Panc1 (cell line): ENCODE measurements at regions not wholly inside any gene's neighbourhood (a gene's known extent, or its start where the extent isn't known, plus 50 kb on each side); places are given as distances from the start of the nearest gene placed in this dataset.
"Not testable (repeated sequence)": the region's sequence is repeated elsewhere in the genome, so short reads cannot be mapped to it uniquely, and the experiment has no call there.

Source experiments
- ATAC-seq: fragments of 200-7000 bp; cut with Tn5 transposase; 2 replicates; pipeline ENCODE4 v1.9.1; 2020; ENCODE audit warnings: mild to moderate bottlenecking, moderate library complexity
- BruUV-seq: library from RNA; stranded (reverse); fragments of 400-500 nt; replicated peaks from 2 replicates; lab custom pipeline; 2021; lab: Mats Ljungman, UMichigan
- CTCF ChIA-PET: fragments of 300-600 bp; sonication (Branson Sonifier 250); formaldehyde crosslinking; loops from one replicate; lab custom pipeline; 2022; ENCODE audit warnings: antibody characterized with exemption; lab: Charles Lee
- POLR2A ChIA-PET: fragments of 300-600 bp; sonication (Branson Sonifier 250); formaldehyde crosslinking; loops from one replicate; lab custom pipeline; 2022; ENCODE audit warnings: antibody characterized with exemption; lab: Charles Lee
- DNase-seq: peaks from one replicate; pipeline ENCODE4 v3.0.0-alpha.2; 2010; ENCODE audit warnings: low read depth, low spot score
- H3K27ac ChIP-seq: 2 replicates; pipeline ENCODE4 v1.5.1; 2011; ENCODE audit warnings: mild to moderate bottlenecking, low read length, inconsistent platforms
- H3K27me3 ChIP-seq: fragments of 200-500 bp; sonication (Bioruptor generic); 2 replicates; pipeline ENCODE4 v1.6.0; 2014; ENCODE audit warnings: low read length, inconsistent platforms; ENCODE audit not compliant: control insufficient read depth, insufficient read depth
- H3K36me3 ChIP-seq: fragments of 200-500 bp; sonication (Bioruptor generic); 2 replicates; pipeline ENCODE4 v1.5.1; 2014; ENCODE audit warnings: inconsistent platforms, mild to moderate bottlenecking, low read length, moderate library complexity; ENCODE audit not compliant: control insufficient read depth, insufficient read depth
- H3K4me1 ChIP-seq: 2 replicates; pipeline ENCODE4 v1.5.1; 2011; ENCODE audit warnings: inconsistent platforms, mild to moderate bottlenecking, low read length, moderate library complexity; ENCODE audit not compliant: control insufficient read depth, insufficient read depth
- H3K4me3 ChIP-seq, 2 experiments: 2 replicates each; pipeline ENCODE4 v1.5.1; 2011 to 2012; ENCODE audit warnings: low read depth in 2 of 2, low read length in 2 of 2, mild to moderate bottlenecking in 2 of 2, inconsistent platforms in 1 of 2, moderate library complexity in 1 of 2
- H3K9me3 ChIP-seq: fragments of 200-500 bp; sonication (Bioruptor generic); 2 replicates; pipeline ENCODE4 v1.5.1; 2014; ENCODE audit warnings: low read depth, mild to moderate bottlenecking, inconsistent platforms, low read length, moderate library complexity; ENCODE audit not compliant: control insufficient read depth, insufficient read depth
- POLR2AphosphoS5 ChIP-seq: IDR thresholded peaks from 2 replicates; pipeline ENCODE4 v1.6.1; 2012; ENCODE audit warnings: mild to moderate bottlenecking, low read depth, low read length, moderate library complexity
- SIN3A ChIP-seq: IDR thresholded peaks from 2 replicates; pipeline ENCODE4 v1.6.1; 2012; ENCODE audit warnings: low read depth, mild to moderate bottlenecking, low read length, moderate library complexity, borderline replicate concordance; ENCODE audit not compliant: insufficient read depth
- TCF7L2 ChIP-seq: IDR thresholded peaks from 2 replicates; pipeline ENCODE4 v1.6.1; 2011; ENCODE audit warnings: mild to moderate bottlenecking, low read depth, low read length, inconsistent platforms
- in situ Hi-C: cut with HindIII; loops from 2 replicates; pipeline ENCODE4 v1.10.0; 2016; ENCODE audit warnings: low sequenced_read_pairs, low pct_unique_long_range_greater_than_20kb
- intact Hi-C: fragments of 100-400 bp; cut with micrococcal nuclease; formaldehyde crosslinking; loops from one replicate; pipeline ENCODE4 v1.10.0; 2022; ENCODE audit not compliant: unreplicated experiment
- TF ChIP-seq, protein P1 (sequence below): fragments of 450-650 bp; IDR thresholded peaks from 2 replicates; pipeline ENCODE4 v1.5.1; 2017; ENCODE audit warnings: mild to moderate bottlenecking
- TF ChIP-seq, protein P2 (sequence below), 2 experiments: IDR thresholded peaks; 2 replicates each; pipeline ENCODE4 v1.6.1; 2011 to 2012; ENCODE audit warnings: low read depth in 2 of 2, control low read depth in 1 of 2, low read length in 1 of 2, mild to moderate bottlenecking in 1 of 2, moderate library complexity in 1 of 2; ENCODE audit not compliant: insufficient read depth in 1 of 2

GRCh38 chr10:6795541-6795940 is 215.5 kb upstream of the PRKCQ start:
- ChIA-PET CTCF (no interaction called here), POLR2A (no interaction called here)
- Histone ChIP-seq H3K27ac (no peak overlapping the region), H3K9me3 (no peaks in the 10 kb centered on the region), H3K27me3 (no peaks in the 10 kb centered on the region), H3K36me3 (no peaks in the 10 kb centered on the region), H3K4me1 (no peaks in the 10 kb centered on the region), H3K4me3 (no peak overlapping the region)
- BruUV-seq, result no TSS peak
- in situ Hi-C loops (no loop called here), intact Hi-C loops (no loop called here)
- ATAC-seq (no peak), DNase-seq (no peak)
- no peak for TF ChIP-seq SIN3A

GRCh38 chr10:6794841-6795240 is 214.8 kb upstream of the PRKCQ start:
- DNase-seq, result not testable (repeated sequence)

GRCh38 chr10:6794441-6794840 is 214.4 kb upstream of the PRKCQ start:
- intact Hi-C loops, result no loop called here
- CTCF ChIA-PET, result no interaction called here
- in situ Hi-C loops, result no loop called here
- no peak for ATAC-seq
- no peaks in the 10 kb centered on the region for H3K36me3 ChIP-seq
- H3K4me3 ChIP-seq, result no peak overlapping the region
- no peaks in the 10 kb centered on the region for H3K9me3 ChIP-seq
- no peak overlapping the region for H3K27ac ChIP-seq
- TF ChIP-seq, protein P1, sequence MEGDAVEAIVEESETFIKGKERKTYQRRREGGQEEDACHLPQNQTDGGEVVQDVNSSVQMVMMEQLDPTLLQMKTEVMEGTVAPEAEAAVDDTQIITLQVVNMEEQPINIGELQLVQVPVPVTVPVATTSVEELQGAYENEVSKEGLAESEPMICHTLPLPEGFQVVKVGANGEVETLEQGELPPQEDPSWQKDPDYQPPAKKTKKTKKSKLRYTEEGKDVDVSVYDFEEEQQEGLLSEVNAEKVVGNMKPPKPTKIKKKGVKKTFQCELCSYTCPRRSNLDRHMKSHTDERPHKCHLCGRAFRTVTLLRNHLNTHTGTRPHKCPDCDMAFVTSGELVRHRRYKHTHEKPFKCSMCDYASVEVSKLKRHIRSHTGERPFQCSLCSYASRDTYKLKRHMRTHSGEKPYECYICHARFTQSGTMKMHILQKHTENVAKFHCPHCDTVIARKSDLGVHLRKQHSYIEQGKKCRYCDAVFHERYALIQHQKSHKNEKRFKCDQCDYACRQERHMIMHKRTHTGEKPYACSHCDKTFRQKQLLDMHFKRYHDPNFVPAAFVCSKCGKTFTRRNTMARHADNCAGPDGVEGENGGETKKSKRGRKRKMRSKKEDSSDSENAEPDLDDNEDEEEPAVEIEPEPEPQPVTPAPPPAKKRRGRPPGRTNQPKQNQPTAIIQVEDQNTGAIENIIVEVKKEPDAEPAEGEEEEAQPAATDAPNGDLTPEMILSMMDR, result no peak
- TF ChIP-seq, protein P2, sequence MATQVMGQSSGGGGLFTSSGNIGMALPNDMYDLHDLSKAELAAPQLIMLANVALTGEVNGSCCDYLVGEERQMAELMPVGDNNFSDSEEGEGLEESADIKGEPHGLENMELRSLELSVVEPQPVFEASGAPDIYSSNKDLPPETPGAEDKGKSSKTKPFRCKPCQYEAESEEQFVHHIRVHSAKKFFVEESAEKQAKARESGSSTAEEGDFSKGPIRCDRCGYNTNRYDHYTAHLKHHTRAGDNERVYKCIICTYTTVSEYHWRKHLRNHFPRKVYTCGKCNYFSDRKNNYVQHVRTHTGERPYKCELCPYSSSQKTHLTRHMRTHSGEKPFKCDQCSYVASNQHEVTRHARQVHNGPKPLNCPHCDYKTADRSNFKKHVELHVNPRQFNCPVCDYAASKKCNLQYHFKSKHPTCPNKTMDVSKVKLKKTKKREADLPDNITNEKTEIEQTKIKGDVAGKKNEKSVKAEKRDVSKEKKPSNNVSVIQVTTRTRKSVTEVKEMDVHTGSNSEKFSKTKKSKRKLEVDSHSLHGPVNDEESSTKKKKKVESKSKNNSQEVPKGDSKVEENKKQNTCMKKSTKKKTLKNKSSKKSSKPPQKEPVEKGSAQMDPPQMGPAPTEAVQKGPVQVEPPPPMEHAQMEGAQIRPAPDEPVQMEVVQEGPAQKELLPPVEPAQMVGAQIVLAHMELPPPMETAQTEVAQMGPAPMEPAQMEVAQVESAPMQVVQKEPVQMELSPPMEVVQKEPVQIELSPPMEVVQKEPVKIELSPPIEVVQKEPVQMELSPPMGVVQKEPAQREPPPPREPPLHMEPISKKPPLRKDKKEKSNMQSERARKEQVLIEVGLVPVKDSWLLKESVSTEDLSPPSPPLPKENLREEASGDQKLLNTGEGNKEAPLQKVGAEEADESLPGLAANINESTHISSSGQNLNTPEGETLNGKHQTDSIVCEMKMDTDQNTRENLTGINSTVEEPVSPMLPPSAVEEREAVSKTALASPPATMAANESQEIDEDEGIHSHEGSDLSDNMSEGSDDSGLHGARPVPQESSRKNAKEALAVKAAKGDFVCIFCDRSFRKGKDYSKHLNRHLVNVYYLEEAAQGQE (IDR thresholded peaks at IDR 0.05; ENCODE audit: insufficient read depth in 1 of 2, low read depth in 2 of 2, low read length in 1 of 2), result no peak
- TF ChIP-seq POLR2AphosphoS5 (no peak), TCF7L2 (no peak), SIN3A (no peak)
- POLR2A ChIA-PET, result no interaction called here
- no peaks in the 10 kb centered on the region for H3K27me3 ChIP-seq
- BruUV-seq, result no TSS peak
- DNase-seq, result no peak
- no peaks in the 10 kb centered on the region for H3K4me1 ChIP-seq

More at GRCh38 chr10:6794841-6795240, 214.8 kb upstream of the PRKCQ start:
- H3K27ac ChIP-seq, H3K9me3 ChIP-seq, in situ Hi-C loops, ATAC-seq, BruUV-seq, POLR2A ChIA-PET, H3K27me3 ChIP-seq, H3K36me3 ChIP-seq, intact Hi-C loops, H3K4me3 ChIP-seq, H3K4me1 ChIP-seq, CTCF ChIA-PET: not testable (repeated sequence)
